ENCODE measurements at regions not wholly inside any gene's neighbourhood (a gene's known extent, or its start where the extent isn't known, plus 50 kb on each side); places are given as distances from the start of the nearest gene placed in this dataset.
A peak's percentile ranks its signal among the peaks of the same experiment; 100 is the strongest.

- peak; percentile 45; the same call in 1 of the 2 replicates for TF ChIP-seq SOX13 (IDR thresholded peaks at IDR 0.05)
- TF ChIP-seq SOX13 (CRISPR knock-in tag; conservative IDR thresholded peaks at IDR 0.05 in 1 of 2, IDR thresholded peaks at IDR 0.05 in 1 of 2): peak in 1 of 2 experiments; percentile 90; a peak in 2 of 4 replicates
- TF ChIP-seq REST (IDR thresholded peaks at IDR 0.05; ENCODE audit: borderline replicate concordance in 1 of 2, low read depth in 1 of 2, low read length in 2 of 2): no peak
- peak; percentile 79 for TF ChIP-seq ZSCAN29 (CRISPR knock-in tag; conservative IDR thresholded peaks at IDR 0.05)
- TF ChIP-seq GFI1 (CRISPR knock-in tag; IDR thresholded peaks at IDR 0.05; ENCODE audit: borderline replicate concordance): peak; percentile 96
- peak; percentile 52; the same call in 1 of the 2 replicates for TF ChIP-seq GATAD1 (CRISPR knock-in tag; IDR thresholded peaks at IDR 0.05)
- no peak for TF ChIP-seq BRF2 (CRISPR knock-in tag; IDR thresholded peaks at IDR 0.05)
- peak; percentile 96 for TF ChIP-seq HDAC2 (CRISPR knock-in tag; IDR thresholded peaks at IDR 0.05)
- TF ChIP-seq SAP130 (CRISPR knock-in tag; IDR thresholded peaks at IDR 0.05; ENCODE audit: low read depth): peak; percentile 88
- peak; percentile 75; the same call in 1 of the 2 replicates for TF ChIP-seq FOXJ3 (CRISPR knock-in tag; IDR thresholded peaks at IDR 0.05; ENCODE audit: borderline replicate concordance)
- TF ChIP-seq ZMYM3 (CRISPR knock-in tag; IDR thresholded peaks at IDR 0.05): peak; percentile 57; the same call in 1 of the 2 replicates
- TF ChIP-seq TFDP2 (CRISPR knock-in tag; IDR thresholded peaks at IDR 0.05): peak; percentile 25; the same call in 1 of the 2 replicates
- peak; percentile 51 for TF ChIP-seq ZNF574 (CRISPR knock-in tag; IDR thresholded peaks at IDR 0.05)
- no peak for TF ChIP-seq MAFG (CRISPR knock-in tag; IDR thresholded peaks at IDR 0.05)
Observed at GRCh38 chr2:200756618-200757321, 54.9 kb upstream of the BZW1 start (continued).

Data from HepG2 (cell line).